ENCODE measurements at regions not wholly inside any gene's neighbourhood (a gene's known extent, or its start where the extent isn't known, plus 50 kb on each side); places are given as distances from the start of the nearest gene placed in this dataset.
A peak's percentile ranks its signal among the peaks of the same experiment; 100 is the strongest.

DNA sequence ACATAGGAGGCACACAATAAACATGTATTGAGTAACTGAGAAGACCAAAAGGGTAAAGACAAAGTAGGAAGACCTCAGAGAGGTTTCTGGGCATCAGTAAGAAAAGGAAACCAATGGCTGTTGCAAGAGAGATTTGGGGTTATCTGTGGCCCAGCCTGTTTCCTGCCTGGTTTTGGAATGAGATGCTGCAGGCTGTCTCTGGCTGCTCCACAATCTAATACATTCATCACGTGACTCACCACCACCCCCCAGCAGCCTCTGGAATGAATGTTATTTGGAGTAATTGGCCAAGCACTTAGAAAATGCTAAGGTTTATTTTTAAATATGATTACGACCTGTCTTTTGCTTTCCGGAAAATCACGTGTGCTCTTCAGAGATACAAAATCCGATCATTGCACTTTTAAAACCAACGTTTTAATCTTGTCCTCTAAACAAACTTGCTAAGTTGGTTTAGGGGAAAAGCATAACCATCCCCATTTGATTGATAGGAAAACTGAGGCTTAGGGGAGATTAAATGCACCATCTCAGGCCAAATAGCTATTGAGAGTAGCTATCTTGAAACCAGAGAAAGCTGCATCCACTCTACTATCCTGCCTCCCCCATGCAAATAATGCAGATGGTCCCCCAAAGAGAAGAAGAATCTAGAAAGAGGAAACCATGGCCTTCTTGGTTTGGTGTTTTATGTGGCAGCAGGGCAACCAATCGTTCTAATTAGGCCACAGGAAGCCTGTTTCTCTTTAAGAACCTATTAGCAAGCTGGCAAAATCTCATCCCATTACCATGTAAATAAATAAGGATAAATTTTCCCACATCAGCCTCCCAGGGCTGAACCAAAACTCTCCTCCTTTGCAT lies 151.8 kb upstream of the ADRA1B start:
- DNase-seq (ENCODE audit: low spot score in 2 of 2, unreplicated experiment in 2 of 2): no peak
- no peaks in the 10 kb centered on the region for H3K27me3 Mint-ChIP-seq (ENCODE audit: low read depth)
- H3K4me1 Mint-ChIP-seq: peaks cover 28% of the 10 kb centered on the region
- TF ChIP-seq, protein P1, sequence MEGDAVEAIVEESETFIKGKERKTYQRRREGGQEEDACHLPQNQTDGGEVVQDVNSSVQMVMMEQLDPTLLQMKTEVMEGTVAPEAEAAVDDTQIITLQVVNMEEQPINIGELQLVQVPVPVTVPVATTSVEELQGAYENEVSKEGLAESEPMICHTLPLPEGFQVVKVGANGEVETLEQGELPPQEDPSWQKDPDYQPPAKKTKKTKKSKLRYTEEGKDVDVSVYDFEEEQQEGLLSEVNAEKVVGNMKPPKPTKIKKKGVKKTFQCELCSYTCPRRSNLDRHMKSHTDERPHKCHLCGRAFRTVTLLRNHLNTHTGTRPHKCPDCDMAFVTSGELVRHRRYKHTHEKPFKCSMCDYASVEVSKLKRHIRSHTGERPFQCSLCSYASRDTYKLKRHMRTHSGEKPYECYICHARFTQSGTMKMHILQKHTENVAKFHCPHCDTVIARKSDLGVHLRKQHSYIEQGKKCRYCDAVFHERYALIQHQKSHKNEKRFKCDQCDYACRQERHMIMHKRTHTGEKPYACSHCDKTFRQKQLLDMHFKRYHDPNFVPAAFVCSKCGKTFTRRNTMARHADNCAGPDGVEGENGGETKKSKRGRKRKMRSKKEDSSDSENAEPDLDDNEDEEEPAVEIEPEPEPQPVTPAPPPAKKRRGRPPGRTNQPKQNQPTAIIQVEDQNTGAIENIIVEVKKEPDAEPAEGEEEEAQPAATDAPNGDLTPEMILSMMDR (IDR thresholded peaks at IDR 0.05; ENCODE audit: unreplicated experiment): no peak
- H3K27ac Mint-ChIP-seq: no peak overlapping the region
- H3K36me3 Mint-ChIP-seq: no peaks in the 10 kb centered on the region
- H3K4me3 Mint-ChIP-seq: no peak overlapping the region
- no peaks in the 10 kb centered on the region for H3K9me3 Mint-ChIP-seq

DNA sequence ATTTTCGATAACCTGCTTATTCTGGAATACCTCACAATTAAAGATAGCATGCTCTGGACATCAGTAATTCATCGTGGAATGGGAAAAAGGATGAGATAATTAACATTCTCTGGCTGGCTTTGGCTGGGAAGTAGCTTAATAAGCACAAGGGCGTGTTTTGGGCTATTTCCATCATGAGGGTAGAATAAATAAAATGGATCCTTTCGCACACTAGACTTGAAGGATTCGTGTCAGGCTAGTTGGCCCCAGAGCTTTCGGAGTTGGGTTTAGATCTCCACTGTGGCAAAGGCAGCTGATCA lies 151.2 kb upstream of the ADRA1B start:
- TF ChIP-seq, protein P1 (IDR thresholded peaks at IDR 0.05; ENCODE audit: unreplicated experiment): no peak
- Mint-ChIP-seq H3K9me3 (no peaks in the 10 kb centered on the region), H3K36me3 (no peaks in the 10 kb centered on the region), H3K4me3 (no peak overlapping the region), H3K4me1 (peaks cover 28% of the 10 kb centered on the region), H3K27me3 (ENCODE audit: low read depth) (no peaks in the 10 kb centered on the region), H3K27ac (no peak overlapping the region)
- DNase-seq (ENCODE audit: low spot score in 2 of 2, unreplicated experiment in 2 of 2): no peak

- DNase-seq (ENCODE audit: low spot score in 2 of 2, unreplicated experiment in 2 of 2): no peak
- TF ChIP-seq, protein P1 (IDR thresholded peaks at IDR 0.05; ENCODE audit: unreplicated experiment): no peak
- no peaks in the 10 kb centered on the region for H3K9me3 Mint-ChIP-seq
- H3K4me1 Mint-ChIP-seq: peaks cover 28% of the 10 kb centered on the region
- H3K27me3 Mint-ChIP-seq (ENCODE audit: low read depth): no peaks in the 10 kb centered on the region
- no peak overlapping the region for H3K27ac Mint-ChIP-seq
- no peaks in the 10 kb centered on the region for H3K36me3 Mint-ChIP-seq
- no peak overlapping the region for H3K4me3 Mint-ChIP-seq
Observed at GRCh38 chr5:159765760-159766517, 150.3 kb upstream of the ADRA1B start.

- Mint-ChIP-seq H3K4me1 (peaks cover 25% of the 10 kb centered on the region), H3K9me3 (no peaks in the 10 kb centered on the region), H3K36me3 (no peaks in the 10 kb centered on the region), H3K27ac (peak overlapping the region; percentile 3), H3K4me3 (no peak overlapping the region), H3K27me3 (ENCODE audit: low read depth) (no peaks in the 10 kb centered on the region)
- DNase-seq (ENCODE audit: low spot score in 2 of 2, unreplicated experiment in 2 of 2): no peak
- TF ChIP-seq, protein P1 (IDR thresholded peaks at IDR 0.05; ENCODE audit: unreplicated experiment): no peak
Observed at GRCh38 chr5:159768243-159768642, 148.0 kb upstream of the ADRA1B start.

DNA sequence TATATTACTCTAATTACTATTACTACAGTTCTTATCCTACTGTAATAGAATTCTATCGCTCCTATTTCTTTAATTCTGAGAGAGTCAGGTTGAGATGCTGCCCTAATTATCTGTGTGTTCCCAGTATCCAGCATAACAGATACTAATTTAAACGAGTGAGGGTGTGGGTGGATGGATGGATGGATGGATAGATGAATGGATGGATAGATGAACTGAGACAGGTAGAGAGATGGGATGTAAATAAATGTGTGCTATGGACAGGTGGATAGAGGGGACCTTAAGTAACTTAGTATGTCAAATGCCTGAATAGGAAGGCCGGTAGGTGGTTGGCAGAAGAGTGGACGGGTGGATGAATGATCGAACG lies 143.6 kb upstream of the ADRA1B start:
- H3K27ac Mint-ChIP-seq: no peak overlapping the region
- H3K27me3 Mint-ChIP-seq (ENCODE audit: low read depth): peaks cover 14% of the 10 kb centered on the region
- DNase-seq (ENCODE audit: low spot score in 2 of 2, unreplicated experiment in 2 of 2): no peak
- no peaks in the 10 kb centered on the region for H3K9me3 Mint-ChIP-seq
- no peaks in the 10 kb centered on the region for H3K36me3 Mint-ChIP-seq
- peak overlapping the region; percentile 52 for H3K4me3 Mint-ChIP-seq
- H3K4me1 Mint-ChIP-seq: peaks cover 13% of the 10 kb centered on the region
- TF ChIP-seq, protein P1 (IDR thresholded peaks at IDR 0.05; ENCODE audit: unreplicated experiment): no peak

All from mesothelial cell of epicardium (in vitro differentiated cells).